ENCODE measurements at regions not wholly inside any gene's neighbourhood (a gene's known extent, or its start where the extent isn't known, plus 50 kb on each side); places are given as distances from the start of the nearest gene placed in this dataset.

DNA sequence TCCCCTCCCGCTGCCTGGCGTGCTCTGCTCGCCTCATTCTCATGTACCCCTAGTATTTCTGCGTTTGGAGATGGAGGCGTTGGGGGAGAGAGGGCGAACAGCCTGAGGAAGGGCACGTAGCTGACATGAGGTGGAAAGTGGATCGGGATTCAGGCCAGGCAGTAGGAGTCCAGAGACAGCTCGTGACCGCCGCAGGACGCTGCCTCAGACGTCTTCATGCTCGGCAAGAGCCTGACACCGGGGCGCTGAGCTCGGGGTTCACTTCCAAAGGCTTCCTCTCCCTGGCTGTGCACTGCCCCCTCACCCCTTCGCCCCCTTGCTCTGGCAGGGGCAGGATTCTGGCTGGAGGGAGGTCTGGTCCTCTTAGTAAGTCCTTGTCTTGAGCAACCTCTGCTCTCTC lies 374.4 kb upstream of the MKI67 start:
- Histone ChIP-seq H3K9me3 (0 out of 2 replicates have a peak, but pooled peaks cover 4% of the 10 kb centered on the region), H3K27ac (ENCODE audit: low read depth in 2 of 2, low read length in 1 of 2) (no peak overlapping the region), H3K79me2 (ENCODE audit: insufficient read depth) (no peaks in the 10 kb centered on the region), H2AFZ (ENCODE audit: low read depth) (no peak overlapping the region), H3K36me3 (replicated peaks in 1 of 2; ENCODE audit: control insufficient read depth in 1 of 2, insufficient read depth in 2 of 2, low read length in 1 of 2) (no peaks in the 10 kb centered on the region), H3F3A (replicated peaks; ENCODE audit: insufficient read depth) (no peaks in the 10 kb centered on the region), H3K9me2 (no peaks in the 10 kb centered on the region), H3K4me2 (no peak overlapping the region), H3K9ac (no peak overlapping the region), H3K27me3 (ENCODE audit: insufficient read depth) (no peaks in the 10 kb centered on the region), H3K4me3 (ENCODE audit: low read depth in 2 of 2, low read length in 1 of 2) (no peak overlapping the region), H4K20me1 (ENCODE audit: insufficient read depth) (no peaks in the 10 kb centered on the region), H3K4me1 (ENCODE audit: control insufficient read depth in 1 of 2, insufficient read depth in 2 of 2, low read depth in 1 of 2, low read length in 1 of 2) (peaks cover 0 to 3% of the 10 kb centered on the region in 2 experiments; a peak in 1 of 4 replicates)
- ChIA-PET CTCF (interaction anchor here (1.1 kb wide), 1 partner anchor 299 kb away, joined by 3 read pairs; no protein-coding TSS in a partner anchor), POLR2A (no interaction called here)
- TF ChIP-seq POLR2AphosphoS5 (IDR thresholded peaks at IDR 0.05; ENCODE audit: low read depth, low read length) (no peak), TEAD4 (IDR thresholded peaks at IDR 0.05; ENCODE audit: borderline replicate concordance, insufficient read depth) (no peak), SIN3A (IDR thresholded peaks at IDR 0.05; ENCODE audit: borderline replicate concordance, low read depth, low read length) (no peak), GATA2 (CRISPR knock-in tag; IDR thresholded peaks at IDR 0.05) (no peak), RCOR1 (IDR thresholded peaks at IDR 0.05; ENCODE audit: low read length) (no peak), RXRA (IDR thresholded peaks at IDR 0.05; ENCODE audit: borderline replicate concordance, low read depth) (no peak), SMC3 (IDR thresholded peaks at IDR 0.05; ENCODE audit: low read depth, low read length) (no peak), RAD21 (IDR thresholded peaks at IDR 0.05; ENCODE audit: low read length) (no peak), GABPA (IDR thresholded peaks at IDR 0.05; ENCODE audit: low read depth) (no peak)
- TF ChIP-seq, protein P1, sequence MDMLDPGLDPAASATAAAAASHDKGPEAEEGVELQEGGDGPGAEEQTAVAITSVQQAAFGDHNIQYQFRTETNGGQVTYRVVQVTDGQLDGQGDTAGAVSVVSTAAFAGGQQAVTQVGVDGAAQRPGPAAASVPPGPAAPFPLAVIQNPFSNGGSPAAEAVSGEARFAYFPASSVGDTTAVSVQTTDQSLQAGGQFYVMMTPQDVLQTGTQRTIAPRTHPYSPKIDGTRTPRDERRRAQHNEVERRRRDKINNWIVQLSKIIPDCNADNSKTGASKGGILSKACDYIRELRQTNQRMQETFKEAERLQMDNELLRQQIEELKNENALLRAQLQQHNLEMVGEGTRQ (IDR thresholded peaks at IDR 0.05; ENCODE audit: borderline replicate concordance, low read depth, low read length), result no peak
- TF ChIP-seq, protein P2, sequence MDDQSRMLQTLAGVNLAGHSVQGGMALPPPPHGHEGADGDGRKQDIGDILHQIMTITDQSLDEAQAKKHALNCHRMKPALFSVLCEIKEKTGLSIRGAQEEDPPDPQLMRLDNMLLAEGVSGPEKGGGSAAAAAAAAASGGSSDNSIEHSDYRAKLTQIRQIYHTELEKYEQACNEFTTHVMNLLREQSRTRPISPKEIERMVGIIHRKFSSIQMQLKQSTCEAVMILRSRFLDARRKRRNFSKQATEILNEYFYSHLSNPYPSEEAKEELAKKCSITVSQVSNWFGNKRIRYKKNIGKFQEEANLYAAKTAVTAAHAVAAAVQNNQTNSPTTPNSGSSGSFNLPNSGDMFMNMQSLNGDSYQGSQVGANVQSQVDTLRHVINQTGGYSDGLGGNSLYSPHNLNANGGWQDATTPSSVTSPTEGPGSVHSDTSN (IDR thresholded peaks at IDR 0.05), result no peak
- TF ChIP-seq, protein P3, sequence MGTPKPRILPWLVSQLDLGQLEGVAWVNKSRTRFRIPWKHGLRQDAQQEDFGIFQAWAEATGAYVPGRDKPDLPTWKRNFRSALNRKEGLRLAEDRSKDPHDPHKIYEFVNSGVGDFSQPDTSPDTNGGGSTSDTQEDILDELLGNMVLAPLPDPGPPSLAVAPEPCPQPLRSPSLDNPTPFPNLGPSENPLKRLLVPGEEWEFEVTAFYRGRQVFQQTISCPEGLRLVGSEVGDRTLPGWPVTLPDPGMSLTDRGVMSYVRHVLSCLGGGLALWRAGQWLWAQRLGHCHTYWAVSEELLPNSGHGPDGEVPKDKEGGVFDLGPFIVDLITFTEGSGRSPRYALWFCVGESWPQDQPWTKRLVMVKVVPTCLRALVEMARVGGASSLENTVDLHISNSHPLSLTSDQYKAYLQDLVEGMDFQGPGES (IDR thresholded peaks at IDR 0.05; ENCODE audit: low read depth, low read length), result no peak
- DNase-seq, result no peak
- 51% methylated on average over 17 of the region's 18 CpGs for WGBS (ENCODE audit: low lambda C conversion rate)

DNA sequence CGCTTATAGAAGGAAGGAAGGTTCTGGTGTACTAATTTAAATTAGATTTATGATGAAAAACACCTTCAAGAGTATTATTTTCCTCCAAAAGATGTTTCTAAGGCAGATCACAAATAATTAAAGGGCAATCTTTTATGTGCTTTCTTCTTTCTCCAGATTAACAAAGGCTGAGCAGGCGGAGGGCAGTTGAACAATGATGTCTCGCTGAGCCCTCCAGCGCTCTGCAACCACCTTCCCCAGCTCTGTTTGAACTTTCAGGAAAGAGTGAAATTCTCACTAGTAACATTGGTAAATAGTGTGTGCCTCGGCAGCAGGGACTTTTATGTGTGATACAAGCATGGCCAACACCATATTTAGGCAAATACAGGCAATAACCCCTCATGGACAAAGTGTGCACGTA lies 379.1 kb upstream of the MKI67 start:
- no peaks in the 10 kb centered on the region for H3F3A ChIP-seq (replicated peaks; ENCODE audit: insufficient read depth)
- H3K4me2 ChIP-seq, result no peak overlapping the region
- no peak for DNase-seq
- no peak overlapping the region for H2AFZ ChIP-seq (ENCODE audit: low read depth)
- CTCF ChIA-PET, result no interaction called here
- WGBS (ENCODE audit: low lambda C conversion rate), result 23% methylated on average over 6 of the region's 6 CpGs
- H3K27ac ChIP-seq (ENCODE audit: low read depth in 2 of 2, low read length in 1 of 2), result no peak overlapping the region
- H3K79me2 ChIP-seq (ENCODE audit: insufficient read depth), result no peaks in the 10 kb centered on the region
- H4K20me1 ChIP-seq (ENCODE audit: insufficient read depth), result no peaks in the 10 kb centered on the region
- no peaks in the 10 kb centered on the region for H3K36me3 ChIP-seq (replicated peaks in 1 of 2; ENCODE audit: control insufficient read depth in 1 of 2, insufficient read depth in 2 of 2, low read length in 1 of 2)
- no peaks in the 10 kb centered on the region for H3K9me2 ChIP-seq
- H3K27me3 ChIP-seq (ENCODE audit: insufficient read depth), result no peaks in the 10 kb centered on the region
- H3K9me3 ChIP-seq, result 0 out of 2 replicates have a peak, but pooled peaks cover 4% of the 10 kb centered on the region
- no peak overlapping the region for H3K4me3 ChIP-seq (ENCODE audit: low read depth in 2 of 2, low read length in 1 of 2)
- H3K9ac ChIP-seq, result no peak overlapping the region
- peaks cover 0 to 3% of the 10 kb centered on the region in 2 experiments; a peak in 1 of 4 replicates for H3K4me1 ChIP-seq (ENCODE audit: control insufficient read depth in 1 of 2, insufficient read depth in 2 of 2, low read depth in 1 of 2, low read length in 1 of 2)
- POLR2A ChIA-PET, result no interaction called here
- no peak for TF ChIP-seq TAF1 (IDR thresholded peaks at IDR 0.05; ENCODE audit: borderline replicate concordance, low read depth, low read length)
- TF ChIP-seq SIN3A (IDR thresholded peaks at IDR 0.05; ENCODE audit: borderline replicate concordance, low read depth, low read length), result no peak
- TF ChIP-seq NRF1 (IDR thresholded peaks at IDR 0.05; ENCODE audit: low read depth, low read length), result no peak
- no peak for TF ChIP-seq ELF1 (IDR thresholded peaks at IDR 0.05)
- no peak for TF ChIP-seq NFIC (IDR thresholded peaks at IDR 0.05; ENCODE audit: borderline replicate concordance)
- no peak for TF ChIP-seq MEF2A (IDR thresholded peaks at IDR 0.05; ENCODE audit: borderline replicate concordance, low read depth)
- TF ChIP-seq RAD21 (IDR thresholded peaks at IDR 0.05; ENCODE audit: low read length), result no peak
- TF ChIP-seq, protein P2 (IDR thresholded peaks at IDR 0.05), result no peak
- no peak for TF ChIP-seq TEAD4 (IDR thresholded peaks at IDR 0.05; ENCODE audit: borderline replicate concordance, insufficient read depth)
- TF ChIP-seq CHD2 (IDR thresholded peaks at IDR 0.05; ENCODE audit: low read length, partially characterized antibody), result no peak
- TF ChIP-seq, protein P4, sequence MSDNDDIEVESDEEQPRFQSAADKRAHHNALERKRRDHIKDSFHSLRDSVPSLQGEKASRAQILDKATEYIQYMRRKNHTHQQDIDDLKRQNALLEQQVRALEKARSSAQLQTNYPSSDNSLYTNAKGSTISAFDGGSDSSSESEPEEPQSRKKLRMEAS (IDR thresholded peaks at IDR 0.05; ENCODE audit: low read depth), result no peak
- TF ChIP-seq RFX5 (IDR thresholded peaks at IDR 0.05; ENCODE audit: low read length), result no peak
- TF ChIP-seq EP300 (IDR thresholded peaks at IDR 0.05; ENCODE audit: borderline replicate concordance in 1 of 2, low read depth in 1 of 2, low read length in 1 of 2), result no peak
- no peak for TF ChIP-seq POLR2AphosphoS5 (IDR thresholded peaks at IDR 0.05; ENCODE audit: low read depth, low read length)
- no peak for TF ChIP-seq JUND (IDR thresholded peaks at IDR 0.05)
- no peak for TF ChIP-seq RCOR1 (IDR thresholded peaks at IDR 0.05; ENCODE audit: low read length)
